Type B pancreatic cell (in vitro differentiated cells): ENCODE measurements at regions not wholly inside any gene's neighbourhood (a gene's known extent, or its start where the extent isn't known, plus 50 kb on each side); places are given as distances from the start of the nearest gene placed in this dataset.

Experiments
- DNase-seq: peaks from one replicate; pipeline ENCODE4 v3.0.0; 2021; ENCODE audit warnings: mixed read lengths; ENCODE audit not compliant: unreplicated experiment; ENCODE audit errors: extremely low spot score
- H3K27ac Mint-ChIP-seq: 2 replicates; pipeline ENCODE4 v1.8.0; 2021; ENCODE audit warnings: mild to moderate bottlenecking, mixed read lengths
- H3K27me3 Mint-ChIP-seq: 2 replicates; pipeline ENCODE4 v1.8.0; 2021; ENCODE audit warnings: mixed read lengths
- H3K36me3 Mint-ChIP-seq: 2 replicates; pipeline ENCODE4 v1.8.0; 2021; ENCODE audit warnings: mixed read lengths
- H3K4me1 Mint-ChIP-seq: one replicate; pipeline ENCODE4 v1.8.0; 2021; ENCODE audit warnings: mixed read lengths; ENCODE audit not compliant: unreplicated experiment
- H3K4me3 Mint-ChIP-seq: 2 replicates; pipeline ENCODE4 v1.8.0; 2021; ENCODE audit warnings: mild to moderate bottlenecking, mixed read lengths
- H3K9me3 Mint-ChIP-seq: 2 replicates; pipeline ENCODE4 v1.8.0; 2021; ENCODE audit warnings: mixed read lengths
- TF ChIP-seq, protein P1 (sequence below): fragments of 200-600 bp; sonication (generic); conservative IDR thresholded peaks from 2 replicates; pipeline ENCODE4 v1.5.0; 2021; ENCODE audit warnings: antibody characterized with exemption, mild to moderate bottlenecking

DNA sequence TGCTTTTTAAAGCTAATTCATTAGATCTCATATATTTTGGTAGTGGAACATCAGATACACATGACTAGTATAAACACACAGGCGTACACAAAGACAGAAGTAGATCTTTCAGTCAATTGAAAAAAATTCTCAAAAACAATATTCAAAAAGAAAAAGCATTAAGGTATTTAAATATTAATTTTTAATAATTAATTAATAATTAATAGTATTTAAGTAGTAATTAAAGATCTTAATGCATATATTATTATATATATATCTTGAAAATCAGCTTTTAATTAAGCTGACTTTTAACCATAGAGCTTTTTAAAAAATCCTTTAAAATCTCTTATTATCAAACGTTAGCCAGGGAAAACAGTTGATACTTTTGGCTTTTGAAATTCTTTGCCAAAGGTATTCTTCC lies 489.4 kb upstream of the PCDH20 start:
- Mint-ChIP-seq H3K9me3 (no peaks in the 10 kb centered on the region), H3K27ac (no peak overlapping the region), H3K36me3 (no peaks in the 10 kb centered on the region), H3K4me1 (no peaks in the 10 kb centered on the region), H3K27me3 (no peaks in the 10 kb centered on the region), H3K4me3 (no peak overlapping the region)
- DNase-seq = no peak
- TF ChIP-seq, protein P1, sequence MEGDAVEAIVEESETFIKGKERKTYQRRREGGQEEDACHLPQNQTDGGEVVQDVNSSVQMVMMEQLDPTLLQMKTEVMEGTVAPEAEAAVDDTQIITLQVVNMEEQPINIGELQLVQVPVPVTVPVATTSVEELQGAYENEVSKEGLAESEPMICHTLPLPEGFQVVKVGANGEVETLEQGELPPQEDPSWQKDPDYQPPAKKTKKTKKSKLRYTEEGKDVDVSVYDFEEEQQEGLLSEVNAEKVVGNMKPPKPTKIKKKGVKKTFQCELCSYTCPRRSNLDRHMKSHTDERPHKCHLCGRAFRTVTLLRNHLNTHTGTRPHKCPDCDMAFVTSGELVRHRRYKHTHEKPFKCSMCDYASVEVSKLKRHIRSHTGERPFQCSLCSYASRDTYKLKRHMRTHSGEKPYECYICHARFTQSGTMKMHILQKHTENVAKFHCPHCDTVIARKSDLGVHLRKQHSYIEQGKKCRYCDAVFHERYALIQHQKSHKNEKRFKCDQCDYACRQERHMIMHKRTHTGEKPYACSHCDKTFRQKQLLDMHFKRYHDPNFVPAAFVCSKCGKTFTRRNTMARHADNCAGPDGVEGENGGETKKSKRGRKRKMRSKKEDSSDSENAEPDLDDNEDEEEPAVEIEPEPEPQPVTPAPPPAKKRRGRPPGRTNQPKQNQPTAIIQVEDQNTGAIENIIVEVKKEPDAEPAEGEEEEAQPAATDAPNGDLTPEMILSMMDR = no peak

DNA sequence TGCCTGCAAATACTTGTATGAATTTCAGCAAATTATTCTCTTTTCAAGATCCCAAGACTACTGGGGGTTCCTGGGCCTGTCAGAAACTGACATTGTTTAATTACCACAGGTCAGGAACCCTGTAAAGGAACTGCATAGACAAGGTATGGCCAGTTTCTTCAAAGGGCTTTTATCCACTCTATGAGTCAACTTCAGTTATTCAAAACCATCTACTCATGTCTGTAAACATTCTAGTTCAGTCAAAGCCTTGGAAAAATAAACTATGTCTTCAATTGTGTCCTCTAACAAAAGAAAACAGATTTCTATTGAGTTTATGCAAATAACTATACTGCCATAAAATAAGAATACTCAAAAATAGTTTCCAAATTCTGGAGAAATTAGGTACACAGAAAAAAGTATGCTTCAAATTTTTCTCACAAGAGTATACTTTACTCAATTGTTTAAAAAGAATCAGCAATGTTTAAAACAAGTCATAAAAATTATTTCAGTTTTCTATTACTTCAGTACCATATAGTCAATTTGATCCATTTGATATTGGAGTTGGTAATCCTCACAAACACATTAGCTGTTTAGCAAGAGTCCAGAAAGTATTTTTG lies 486.4 kb upstream of the PCDH20 start:
- Mint-ChIP-seq H3K9me3 (no peaks in the 10 kb centered on the region), H3K36me3 (no peaks in the 10 kb centered on the region), H3K4me1 (no peaks in the 10 kb centered on the region), H3K4me3 (no peak overlapping the region), H3K27me3 (no peaks in the 10 kb centered on the region), H3K27ac (no peak overlapping the region)
- DNase-seq = no peak
- TF ChIP-seq, protein P1 = no peak

DNA sequence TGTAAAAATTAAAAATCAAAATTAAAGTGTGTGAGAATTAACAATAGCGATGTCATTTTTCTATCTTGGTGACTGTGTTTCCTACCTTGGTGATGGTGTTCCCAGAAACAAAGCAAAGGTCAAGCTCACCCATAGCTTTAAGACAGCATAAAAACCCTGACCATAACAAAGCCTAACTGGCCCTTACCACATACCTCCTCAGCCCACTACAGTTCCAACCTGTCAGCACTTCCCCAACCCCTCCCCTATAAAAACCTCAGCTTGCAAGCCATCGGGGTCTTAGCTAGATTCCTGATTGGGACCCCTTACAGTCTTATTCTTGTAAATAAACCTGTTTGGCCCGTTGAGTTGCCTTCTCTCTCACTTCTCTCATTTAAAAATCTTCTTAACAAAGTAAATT lies 484.4 kb upstream of the PCDH20 start:
- Mint-ChIP-seq H3K9me3 (no peaks in the 10 kb centered on the region), H3K27ac (no peak overlapping the region), H3K4me1 (no peaks in the 10 kb centered on the region), H3K4me3 (no peak overlapping the region), H3K36me3 (no peaks in the 10 kb centered on the region), H3K27me3 (no peaks in the 10 kb centered on the region)
- TF ChIP-seq, protein P1 = no peak
- no peak for DNase-seq

DNA sequence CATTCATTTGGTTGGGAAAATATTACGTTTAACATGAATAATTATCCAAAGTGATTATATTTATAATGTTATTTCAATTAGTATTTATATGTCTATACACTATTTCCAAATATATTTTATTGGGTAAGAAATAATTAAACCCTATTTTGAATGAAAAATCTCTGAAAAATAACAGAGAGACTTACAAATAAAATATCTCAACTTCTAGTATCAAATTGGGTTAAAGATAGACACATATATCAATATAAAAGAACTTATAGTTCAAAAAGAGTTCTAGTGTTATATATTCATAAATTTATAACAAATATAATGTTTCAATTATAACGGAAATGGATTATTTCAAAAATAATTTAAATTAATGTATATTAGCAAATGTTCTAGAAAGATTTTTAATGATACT lies 482.6 kb upstream of the PCDH20 start:
- Mint-ChIP-seq H3K36me3 (no peaks in the 10 kb centered on the region), H3K4me1 (no peaks in the 10 kb centered on the region), H3K27me3 (no peaks in the 10 kb centered on the region), H3K27ac (no peak overlapping the region), H3K9me3 (no peaks in the 10 kb centered on the region), H3K4me3 (no peak overlapping the region)
- DNase-seq = no peak
- TF ChIP-seq, protein P1 = no peak

DNA sequence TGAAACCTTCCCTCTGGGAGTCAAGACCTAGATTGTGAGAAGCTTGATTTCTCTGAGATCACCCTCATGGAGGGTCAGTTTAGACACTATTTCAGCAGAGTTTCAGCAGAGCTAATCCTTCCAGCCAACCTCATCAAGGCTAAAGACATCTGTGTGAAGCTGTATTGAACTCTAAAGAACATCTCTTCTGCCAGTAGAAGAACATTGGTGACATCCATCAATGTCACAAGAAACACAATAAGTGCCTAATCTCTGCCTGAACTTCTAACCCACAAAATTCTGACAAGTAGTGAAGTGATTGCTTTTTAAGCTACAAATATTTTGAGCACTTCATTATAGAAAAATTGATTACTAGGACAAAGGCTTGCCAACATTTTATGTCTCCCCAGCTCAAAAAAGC lies 475.8 kb upstream of the PCDH20 start:
- no peak for DNase-seq
- H3K4me3 Mint-ChIP-seq = no peak overlapping the region
- H3K27ac Mint-ChIP-seq = no peak overlapping the region
- peaks cover 5% of the 10 kb centered on the region for H3K4me1 Mint-ChIP-seq
- TF ChIP-seq, protein P1 = no peak
- H3K36me3 Mint-ChIP-seq = no peaks in the 10 kb centered on the region
- H3K27me3 Mint-ChIP-seq = no peaks in the 10 kb centered on the region
- no peaks in the 10 kb centered on the region for H3K9me3 Mint-ChIP-seq

DNA sequence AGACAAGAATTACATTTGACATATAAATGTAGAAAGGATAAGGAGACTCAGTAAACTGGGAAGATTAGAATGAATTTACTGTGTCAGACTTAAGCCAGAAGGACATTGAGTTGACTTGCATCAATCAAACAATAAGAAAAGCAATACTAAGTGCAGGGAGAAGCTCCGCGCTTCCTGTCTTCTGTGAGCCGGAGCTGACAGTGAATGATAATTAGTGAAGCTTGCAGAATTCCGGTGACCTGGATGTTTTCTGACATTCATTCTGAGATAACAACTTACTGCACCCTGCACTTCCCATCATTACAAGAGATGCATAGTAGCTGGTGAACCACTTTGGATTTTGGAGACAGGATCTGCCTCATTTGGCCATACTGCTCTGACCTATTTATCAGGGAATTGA lies 469.2 kb upstream of the PCDH20 start:
- H3K4me1 Mint-ChIP-seq = no peaks in the 10 kb centered on the region
- peaks cover 3% of the 10 kb centered on the region for H3K27me3 Mint-ChIP-seq
- TF ChIP-seq, protein P1 = no peak
- no peak overlapping the region for H3K4me3 Mint-ChIP-seq
- DNase-seq = no peak
- no peak overlapping the region for H3K27ac Mint-ChIP-seq
- H3K9me3 Mint-ChIP-seq = no peaks in the 10 kb centered on the region
- H3K36me3 Mint-ChIP-seq = no peaks in the 10 kb centered on the region
